ENCODE measurements at regions not wholly inside any gene's neighbourhood (a gene's known extent, or its start where the extent isn't known, plus 50 kb on each side); places are given as distances from the start of the nearest gene placed in this dataset.

- no peak for TF ChIP-seq ELF1 (IDR thresholded peaks at IDR 0.05)
- TF ChIP-seq, protein P1, sequence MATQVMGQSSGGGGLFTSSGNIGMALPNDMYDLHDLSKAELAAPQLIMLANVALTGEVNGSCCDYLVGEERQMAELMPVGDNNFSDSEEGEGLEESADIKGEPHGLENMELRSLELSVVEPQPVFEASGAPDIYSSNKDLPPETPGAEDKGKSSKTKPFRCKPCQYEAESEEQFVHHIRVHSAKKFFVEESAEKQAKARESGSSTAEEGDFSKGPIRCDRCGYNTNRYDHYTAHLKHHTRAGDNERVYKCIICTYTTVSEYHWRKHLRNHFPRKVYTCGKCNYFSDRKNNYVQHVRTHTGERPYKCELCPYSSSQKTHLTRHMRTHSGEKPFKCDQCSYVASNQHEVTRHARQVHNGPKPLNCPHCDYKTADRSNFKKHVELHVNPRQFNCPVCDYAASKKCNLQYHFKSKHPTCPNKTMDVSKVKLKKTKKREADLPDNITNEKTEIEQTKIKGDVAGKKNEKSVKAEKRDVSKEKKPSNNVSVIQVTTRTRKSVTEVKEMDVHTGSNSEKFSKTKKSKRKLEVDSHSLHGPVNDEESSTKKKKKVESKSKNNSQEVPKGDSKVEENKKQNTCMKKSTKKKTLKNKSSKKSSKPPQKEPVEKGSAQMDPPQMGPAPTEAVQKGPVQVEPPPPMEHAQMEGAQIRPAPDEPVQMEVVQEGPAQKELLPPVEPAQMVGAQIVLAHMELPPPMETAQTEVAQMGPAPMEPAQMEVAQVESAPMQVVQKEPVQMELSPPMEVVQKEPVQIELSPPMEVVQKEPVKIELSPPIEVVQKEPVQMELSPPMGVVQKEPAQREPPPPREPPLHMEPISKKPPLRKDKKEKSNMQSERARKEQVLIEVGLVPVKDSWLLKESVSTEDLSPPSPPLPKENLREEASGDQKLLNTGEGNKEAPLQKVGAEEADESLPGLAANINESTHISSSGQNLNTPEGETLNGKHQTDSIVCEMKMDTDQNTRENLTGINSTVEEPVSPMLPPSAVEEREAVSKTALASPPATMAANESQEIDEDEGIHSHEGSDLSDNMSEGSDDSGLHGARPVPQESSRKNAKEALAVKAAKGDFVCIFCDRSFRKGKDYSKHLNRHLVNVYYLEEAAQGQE (IDR thresholded peaks at IDR 0.05; ENCODE audit: low read depth, low read length) = no peak
- TF ChIP-seq FOXM1 (IDR thresholded peaks at IDR 0.05; ENCODE audit: low read depth) = no peak
- TF ChIP-seq, protein P2, sequence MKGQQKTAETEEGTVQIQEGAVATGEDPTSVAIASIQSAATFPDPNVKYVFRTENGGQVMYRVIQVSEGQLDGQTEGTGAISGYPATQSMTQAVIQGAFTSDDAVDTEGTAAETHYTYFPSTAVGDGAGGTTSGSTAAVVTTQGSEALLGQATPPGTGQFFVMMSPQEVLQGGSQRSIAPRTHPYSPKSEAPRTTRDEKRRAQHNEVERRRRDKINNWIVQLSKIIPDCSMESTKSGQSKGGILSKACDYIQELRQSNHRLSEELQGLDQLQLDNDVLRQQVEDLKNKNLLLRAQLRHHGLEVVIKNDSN (IDR thresholded peaks at IDR 0.05; ENCODE audit: borderline replicate concordance, low read depth) = no peak
These were observed 141.1 kb upstream of the TNFAIP3 start (continued) for GRCh38 chr6:137725949-137726348.

DNA sequence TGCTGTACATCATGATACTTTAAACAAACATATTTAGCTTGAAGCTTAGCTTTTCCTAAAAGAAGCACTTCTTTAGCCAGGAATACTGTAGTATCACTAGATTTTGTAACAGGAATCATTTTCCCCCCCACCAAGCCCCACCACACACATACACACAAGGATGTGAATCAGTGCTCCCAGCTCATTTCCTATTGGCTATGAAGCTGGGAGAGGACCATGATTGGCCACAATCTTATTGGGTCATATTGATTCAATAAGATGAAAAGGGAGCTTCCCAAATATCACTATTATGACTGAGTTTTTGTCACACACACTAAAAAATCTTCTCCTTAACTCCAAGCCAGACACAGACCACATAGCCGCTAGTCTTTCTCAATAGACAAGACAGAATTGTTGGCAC, 140.5 kb upstream of the TNFAIP3 start:
- Histone ChIP-seq H3K4me1 (ENCODE audit: control insufficient read depth in 1 of 2, insufficient read depth in 2 of 2, low read depth in 1 of 2, low read length in 1 of 2) (no peaks in the 10 kb centered on the region), H3K36me3 (replicated peaks in 1 of 2; ENCODE audit: control insufficient read depth in 1 of 2, insufficient read depth in 2 of 2, low read length in 1 of 2) (no peaks in the 10 kb centered on the region), H3K9ac (no peak overlapping the region), H2AFZ (ENCODE audit: low read depth) (no peak overlapping the region), H3F3A (replicated peaks; ENCODE audit: insufficient read depth) (no peaks in the 10 kb centered on the region), H3K9me3 (no peaks in the 10 kb centered on the region), H3K27ac (ENCODE audit: low read depth in 2 of 2, low read length in 1 of 2) (no peak overlapping the region), H3K4me3 (ENCODE audit: low read depth in 2 of 2, low read length in 1 of 2) (no peak overlapping the region), H4K20me1 (ENCODE audit: insufficient read depth) (no peaks in the 10 kb centered on the region), H3K4me2 (no peak overlapping the region), H3K27me3 (ENCODE audit: insufficient read depth) (no peaks in the 10 kb centered on the region; the same call in 1 of the 2 replicates), H3K79me2 (ENCODE audit: insufficient read depth) (no peaks in the 10 kb centered on the region), H3K9me2 (no peaks in the 10 kb centered on the region)
- no peak for DNase-seq
- TF ChIP-seq MXI1 (IDR thresholded peaks at IDR 0.05; ENCODE audit: low read depth, low read length) (no peak), EZH2phosphoT487 (IDR thresholded peaks at IDR 0.05; ENCODE audit: borderline replicate concordance, low read depth) (no peak), RFX5 (IDR thresholded peaks at IDR 0.05; ENCODE audit: low read length) (no peak), NRF1 (IDR thresholded peaks at IDR 0.05; ENCODE audit: low read depth, low read length) (no peak), JUND (IDR thresholded peaks at IDR 0.05) (no peak), MAX (IDR thresholded peaks at IDR 0.05; ENCODE audit: low read depth) (no peak), FOXM1 (IDR thresholded peaks at IDR 0.05; ENCODE audit: low read depth) (no peak), RXRA (IDR thresholded peaks at IDR 0.05; ENCODE audit: borderline replicate concordance, low read depth) (no peak), YY1 (IDR thresholded peaks at IDR 0.05; ENCODE audit: low read depth) (no peak), EP300 (IDR thresholded peaks at IDR 0.05; ENCODE audit: borderline replicate concordance in 1 of 2, low read depth in 1 of 2, low read length in 1 of 2) (no peak), GABPA (IDR thresholded peaks at IDR 0.05; ENCODE audit: low read depth) (no peak), TCF12 (IDR thresholded peaks at IDR 0.05) (no peak)
- TF ChIP-seq, protein P1 (IDR thresholded peaks at IDR 0.05; ENCODE audit: low read depth, low read length) = no peak
- ChIA-PET POLR2A (no interaction called here), CTCF (interaction anchor here (0.9 to 1.3 kb wide), 2 partner anchors 58 to 141 kb away, joined by 3 read pairs; partner anchors contain the start of gene TNFAIP3)
- WGBS (ENCODE audit: low lambda C conversion rate) = 26% methylated on average over 1 of the region's 1 CpG

Measured in SK-N-SH (cell line).